Chondrocyte (in vitro differentiated cells): ENCODE measurements at regions not wholly inside any gene's neighbourhood (a gene's known extent, or its start where the extent isn't known, plus 50 kb on each side); places are given as distances from the start of the nearest gene placed in this dataset.
A peak's percentile ranks its signal among the peaks of the same experiment; 100 is the strongest.

ENCODE experiments used
- DNase-seq: peaks from one replicate; pipeline ENCODE4 v3.0.0; 2021; ENCODE audit warnings: mixed read lengths, low spot score
- H3K27ac Mint-ChIP-seq: one replicate; pipeline ENCODE4 v1.8.0; 2021; ENCODE audit warnings: mild to moderate bottlenecking, moderate library complexity, mixed read lengths; ENCODE audit not compliant: unreplicated experiment
- H3K27me3 Mint-ChIP-seq: 2 replicates; pipeline ENCODE4 v1.8.0; 2021; ENCODE audit warnings: low read depth, mixed read lengths
- H3K36me3 Mint-ChIP-seq: 2 replicates; pipeline ENCODE4 v1.8.0; 2021; ENCODE audit warnings: low read depth, mixed read lengths
- H3K4me1 Mint-ChIP-seq: 2 replicates; pipeline ENCODE4 v1.8.0; 2021; ENCODE audit warnings: low read depth, mild to moderate bottlenecking, mixed read lengths
- H3K4me3 Mint-ChIP-seq: one replicate; pipeline ENCODE4 v1.8.0; 2021; ENCODE audit warnings: mild to moderate bottlenecking, moderate library complexity, mixed read lengths; ENCODE audit not compliant: unreplicated experiment
- H3K9me3 Mint-ChIP-seq: 2 replicates; pipeline ENCODE4 v1.8.0; 2021; ENCODE audit warnings: low read depth, mixed read lengths
- TF ChIP-seq, protein P1 (sequence below): fragments of 200-600 bp; sonication (generic); IDR thresholded peaks from 2 replicates; pipeline ENCODE4 v1.5.0; 2021; ENCODE audit warnings: antibody characterized with exemption, mild to moderate bottlenecking, moderate library complexity

GRCh38 chr4:8737601-8738279, 133.9 kb downstream of the HMX1 start:
- no peaks in the 10 kb centered on the region for H3K4me1 Mint-ChIP-seq
- H3K27ac Mint-ChIP-seq, result no peak overlapping the region
- no peak for DNase-seq
- peaks cover 19% of the 10 kb centered on the region for H3K9me3 Mint-ChIP-seq
- TF ChIP-seq, protein P1, sequence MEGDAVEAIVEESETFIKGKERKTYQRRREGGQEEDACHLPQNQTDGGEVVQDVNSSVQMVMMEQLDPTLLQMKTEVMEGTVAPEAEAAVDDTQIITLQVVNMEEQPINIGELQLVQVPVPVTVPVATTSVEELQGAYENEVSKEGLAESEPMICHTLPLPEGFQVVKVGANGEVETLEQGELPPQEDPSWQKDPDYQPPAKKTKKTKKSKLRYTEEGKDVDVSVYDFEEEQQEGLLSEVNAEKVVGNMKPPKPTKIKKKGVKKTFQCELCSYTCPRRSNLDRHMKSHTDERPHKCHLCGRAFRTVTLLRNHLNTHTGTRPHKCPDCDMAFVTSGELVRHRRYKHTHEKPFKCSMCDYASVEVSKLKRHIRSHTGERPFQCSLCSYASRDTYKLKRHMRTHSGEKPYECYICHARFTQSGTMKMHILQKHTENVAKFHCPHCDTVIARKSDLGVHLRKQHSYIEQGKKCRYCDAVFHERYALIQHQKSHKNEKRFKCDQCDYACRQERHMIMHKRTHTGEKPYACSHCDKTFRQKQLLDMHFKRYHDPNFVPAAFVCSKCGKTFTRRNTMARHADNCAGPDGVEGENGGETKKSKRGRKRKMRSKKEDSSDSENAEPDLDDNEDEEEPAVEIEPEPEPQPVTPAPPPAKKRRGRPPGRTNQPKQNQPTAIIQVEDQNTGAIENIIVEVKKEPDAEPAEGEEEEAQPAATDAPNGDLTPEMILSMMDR, result no peak
- H3K4me3 Mint-ChIP-seq, result no peak overlapping the region
- peaks cover under 1% of the 10 kb centered on the region for H3K27me3 Mint-ChIP-seq
- no peaks in the 10 kb centered on the region for H3K36me3 Mint-ChIP-seq

DNA sequence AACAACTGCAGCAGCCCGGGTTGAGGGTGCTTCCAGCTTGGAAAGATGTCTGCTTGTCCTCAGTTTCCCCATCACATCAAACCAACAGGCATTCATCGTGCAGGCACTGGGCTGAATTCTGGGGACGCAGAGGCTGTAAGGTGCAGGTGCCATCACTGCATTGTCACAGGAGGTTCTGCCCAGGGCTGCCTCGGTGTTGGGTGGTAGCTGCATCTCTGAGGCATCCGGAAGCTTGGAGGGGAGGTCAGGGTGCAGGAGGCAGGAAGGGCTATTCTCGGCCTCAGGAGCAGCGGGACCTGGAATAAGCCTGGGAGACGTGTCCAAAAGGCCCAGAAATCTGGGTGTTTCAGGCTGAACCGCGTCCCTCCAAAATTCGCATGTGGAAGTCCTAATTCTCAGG, 134.6 kb downstream of the HMX1 start:
- Mint-ChIP-seq H3K4me3 (no peak overlapping the region), H3K27ac (no peak overlapping the region), H3K4me1 (no peaks in the 10 kb centered on the region), H3K27me3 (no peaks in the 10 kb centered on the region), H3K36me3 (no peaks in the 10 kb centered on the region), H3K9me3 (peaks cover 23% of the 10 kb centered on the region)
- TF ChIP-seq, protein P1, result no peak
- no peak for DNase-seq

GRCh38 chr4:8736090-8736825, 135.4 kb downstream of the HMX1 start:
- no peaks in the 10 kb centered on the region for H3K4me1 Mint-ChIP-seq
- no peak overlapping the region for H3K4me3 Mint-ChIP-seq
- DNase-seq, result no peak
- no peaks in the 10 kb centered on the region for H3K36me3 Mint-ChIP-seq
- no peaks in the 10 kb centered on the region for H3K27me3 Mint-ChIP-seq
- TF ChIP-seq, protein P1, result no peak
- H3K9me3 Mint-ChIP-seq, result peaks cover 23% of the 10 kb centered on the region
- H3K27ac Mint-ChIP-seq, result no peak overlapping the region

GRCh38 chr4:8735236-8736089, 136.2 kb downstream of the HMX1 start:
- Mint-ChIP-seq H3K9me3 (peaks cover 23% of the 10 kb centered on the region), H3K4me1 (no peaks in the 10 kb centered on the region), H3K36me3 (no peaks in the 10 kb centered on the region), H3K27me3 (no peaks in the 10 kb centered on the region), H3K4me3 (no peak overlapping the region), H3K27ac (no peak overlapping the region)
- DNase-seq, result peak; percentile 48
- TF ChIP-seq, protein P1, result no peak

DNA sequence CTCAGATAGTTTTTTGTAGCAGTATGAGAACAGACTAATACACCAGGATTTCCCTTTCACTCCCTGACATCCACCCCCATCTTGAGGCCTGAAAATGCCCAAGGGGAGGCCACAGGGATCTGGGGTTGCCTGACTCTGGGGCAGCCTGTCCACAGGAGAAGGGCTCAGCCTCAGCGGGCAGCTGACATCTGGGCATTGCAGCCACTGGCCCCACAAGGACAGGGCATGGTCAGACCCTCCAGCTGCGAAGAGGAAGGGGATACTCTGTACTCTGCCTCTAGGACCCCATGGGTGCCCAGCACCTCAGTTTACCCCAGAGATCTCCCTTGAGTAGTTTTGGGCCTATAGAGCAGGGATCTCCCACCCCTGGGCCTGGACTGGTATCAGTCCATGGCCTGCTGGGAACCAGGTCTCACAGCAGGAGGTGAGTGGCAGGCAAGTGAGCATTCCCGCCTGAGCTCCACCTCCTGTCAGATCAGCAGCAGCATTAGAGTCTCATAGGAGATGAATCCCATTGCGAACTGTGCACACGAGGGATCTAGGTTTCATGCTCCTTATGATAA, 138.9 kb downstream of the HMX1 start:
- Mint-ChIP-seq H3K4me3 (no peak overlapping the region), H3K27me3 (peaks cover 2% of the 10 kb centered on the region), H3K36me3 (no peaks in the 10 kb centered on the region), H3K9me3 (peaks cover 23% of the 10 kb centered on the region), H3K27ac (no peak overlapping the region), H3K4me1 (no peaks in the 10 kb centered on the region)
- TF ChIP-seq, protein P1, result no peak
- no peak for DNase-seq
